Testis (tissue), 2 donors: ENCODE measurements at regions not wholly inside any gene's neighbourhood (a gene's known extent, or its start where the extent isn't known, plus 50 kb on each side); places are given as distances from the start of the nearest gene placed in this dataset.

Experiments used
- POLR2A ChIP-seq: fragments of 450-650 bp; IDR thresholded peaks from one replicate; pipeline ENCODE4 v1.6.1; 2017; ENCODE audit warnings: antibody characterized with exemption, mild to moderate bottlenecking, moderate library complexity
- TF ChIP-seq, protein P1 (sequence below), 3 experiments: fragments of 450-650 bp in 2 of 3; fragments of 200-600 bp in 1 of 3; sonication (generic) in 1 of 3; IDR thresholded peaks; one replicate each; pipeline ENCODE4 v1.5.1; 2016 to 2019; ENCODE audit warnings: antibody characterized with exemption in 3 of 3, mild to moderate bottlenecking in 2 of 3, moderate library complexity in 1 of 3

DNA sequence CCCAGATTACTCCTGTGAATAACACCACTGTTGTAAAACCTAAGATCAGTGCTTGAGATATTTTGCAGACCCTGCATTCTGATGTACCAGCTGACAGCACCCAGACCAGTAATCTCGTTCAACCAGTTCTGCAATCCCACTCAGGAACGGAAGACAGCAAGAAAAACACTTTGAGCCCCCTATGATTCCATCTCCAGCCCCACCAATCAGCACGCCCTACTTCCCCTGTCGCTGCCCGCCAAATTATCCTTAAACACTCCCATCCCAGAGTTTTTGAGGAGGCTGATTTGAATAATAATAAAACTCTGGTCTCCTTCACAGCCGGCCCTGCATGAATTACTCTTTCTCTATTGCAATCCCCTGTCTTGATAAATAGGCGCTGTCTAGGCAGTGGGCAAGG, 173.9 kb upstream of the CDH2 start:
- TF ChIP-seq, protein P1, sequence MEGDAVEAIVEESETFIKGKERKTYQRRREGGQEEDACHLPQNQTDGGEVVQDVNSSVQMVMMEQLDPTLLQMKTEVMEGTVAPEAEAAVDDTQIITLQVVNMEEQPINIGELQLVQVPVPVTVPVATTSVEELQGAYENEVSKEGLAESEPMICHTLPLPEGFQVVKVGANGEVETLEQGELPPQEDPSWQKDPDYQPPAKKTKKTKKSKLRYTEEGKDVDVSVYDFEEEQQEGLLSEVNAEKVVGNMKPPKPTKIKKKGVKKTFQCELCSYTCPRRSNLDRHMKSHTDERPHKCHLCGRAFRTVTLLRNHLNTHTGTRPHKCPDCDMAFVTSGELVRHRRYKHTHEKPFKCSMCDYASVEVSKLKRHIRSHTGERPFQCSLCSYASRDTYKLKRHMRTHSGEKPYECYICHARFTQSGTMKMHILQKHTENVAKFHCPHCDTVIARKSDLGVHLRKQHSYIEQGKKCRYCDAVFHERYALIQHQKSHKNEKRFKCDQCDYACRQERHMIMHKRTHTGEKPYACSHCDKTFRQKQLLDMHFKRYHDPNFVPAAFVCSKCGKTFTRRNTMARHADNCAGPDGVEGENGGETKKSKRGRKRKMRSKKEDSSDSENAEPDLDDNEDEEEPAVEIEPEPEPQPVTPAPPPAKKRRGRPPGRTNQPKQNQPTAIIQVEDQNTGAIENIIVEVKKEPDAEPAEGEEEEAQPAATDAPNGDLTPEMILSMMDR (IDR thresholded peaks at IDR 0.05): no peak
- no peak for TF ChIP-seq POLR2A
